Stimulated activated naive CD8-positive, alpha-beta T cell treated with anti-CD3 and anti-CD28 coated beads, Interleukin-15, Interleukin-2, amounts not matched to agents 100 ng/mL and 50 ng/mL, for 24 hours (primary cell): ENCODE measurements at regions not wholly inside any gene's neighbourhood (a gene's known extent, or its start where the extent isn't known, plus 50 kb on each side); places are given as distances from the start of the nearest gene placed in this dataset.
"Not testable (repeated sequence)": the region's sequence is repeated elsewhere in the genome, so short reads cannot be mapped to it uniquely, and the experiment has no call there.

Experiments
- H3K27ac Mint-ChIP-seq: one replicate; pipeline ENCODE4 v1.8.0; 2021; ENCODE audit warnings: mild to moderate bottlenecking, mixed read lengths
- H3K27me3 Mint-ChIP-seq: one replicate; pipeline ENCODE4 v1.8.0; 2021; ENCODE audit warnings: mixed read lengths
- H3K36me3 Mint-ChIP-seq: one replicate; pipeline ENCODE4 v1.8.0; 2021; ENCODE audit warnings: low read depth, mixed read lengths
- H3K4me1 Mint-ChIP-seq: one replicate; pipeline ENCODE4 v1.8.0; 2021; ENCODE audit warnings: low read depth, mixed read lengths
- H3K4me3 Mint-ChIP-seq: one replicate; pipeline ENCODE4 v1.8.0; 2021; ENCODE audit warnings: mild to moderate bottlenecking, mixed read lengths
- H3K9me3 Mint-ChIP-seq: one replicate; pipeline ENCODE4 v1.8.0; 2021; ENCODE audit warnings: mixed read lengths

GRCh38 chr2:194925742-194926141 lies 731.3 kb upstream of the SLC39A10 start:
- H3K27ac Mint-ChIP-seq = no peak overlapping the region

GRCh38 chr2:194917519-194917918 lies 739.5 kb upstream of the SLC39A10 start:
- H3K27me3 Mint-ChIP-seq = peaks cover 3% of the 10 kb centered on the region
- no peaks in the 10 kb centered on the region for H3K36me3 Mint-ChIP-seq
- no peaks in the 10 kb centered on the region for H3K9me3 Mint-ChIP-seq
- no peak overlapping the region for H3K27ac Mint-ChIP-seq
- no peaks in the 10 kb centered on the region for H3K4me1 Mint-ChIP-seq
- no peak overlapping the region for H3K4me3 Mint-ChIP-seq

More at GRCh38 chr2:194925742-194926141, 731.3 kb upstream of the SLC39A10 start:
- no peaks in the 10 kb centered on the region for H3K36me3 Mint-ChIP-seq
- no peaks in the 10 kb centered on the region for H3K4me1 Mint-ChIP-seq
- H3K9me3 Mint-ChIP-seq = no peaks in the 10 kb centered on the region
- no peaks in the 10 kb centered on the region for H3K27me3 Mint-ChIP-seq
- no peak overlapping the region for H3K4me3 Mint-ChIP-seq

DNA sequence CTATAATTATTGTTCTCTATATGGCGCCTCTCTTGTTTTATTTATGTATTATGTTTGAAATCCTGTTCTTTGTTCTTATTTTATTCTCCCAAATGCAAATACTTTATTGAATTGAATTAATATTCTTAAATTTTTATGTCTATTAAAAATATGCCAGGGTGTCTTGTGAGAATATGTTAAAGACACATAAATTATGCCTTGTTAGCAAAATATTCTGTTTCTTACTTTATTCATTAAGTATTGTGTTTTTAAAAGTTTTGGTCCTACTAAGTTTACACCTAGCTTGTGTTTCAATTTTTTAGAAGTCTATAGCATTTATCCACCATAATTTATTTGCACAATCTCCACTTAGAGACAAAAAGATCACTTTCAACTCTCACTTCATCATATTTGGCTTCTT lies 741.5 kb upstream of the SLC39A10 start:
- Mint-ChIP-seq H3K9me3 (no peaks in the 10 kb centered on the region), H3K4me3 (no peak overlapping the region), H3K27ac (no peak overlapping the region), H3K4me1 (no peaks in the 10 kb centered on the region), H3K36me3 (no peaks in the 10 kb centered on the region), H3K27me3 (peaks cover 3% of the 10 kb centered on the region)

DNA sequence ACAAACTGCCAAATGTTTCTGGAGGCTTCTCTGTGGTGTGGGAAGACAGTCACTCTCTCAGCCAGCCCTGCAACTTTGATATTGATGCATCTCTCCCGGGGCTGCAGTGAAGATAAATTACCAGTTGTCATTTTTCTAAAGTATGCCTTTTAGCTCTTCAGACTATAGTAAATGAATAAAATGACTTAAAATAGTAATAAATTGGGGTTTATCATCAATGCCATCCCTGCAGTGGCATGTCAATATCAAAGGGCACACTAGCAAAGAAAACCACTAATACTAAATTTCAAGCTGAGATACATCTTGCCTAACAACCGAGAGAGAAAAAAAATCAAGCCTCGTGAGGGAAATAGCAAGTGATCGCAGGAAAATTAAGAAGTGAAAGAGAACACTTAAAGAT lies 749.5 kb upstream of the SLC39A10 start:
- Mint-ChIP-seq H3K4me3 (no peak overlapping the region), H3K36me3 (no peaks in the 10 kb centered on the region), H3K9me3 (peaks cover 5% of the 10 kb centered on the region), H3K4me1 (no peaks in the 10 kb centered on the region), H3K27me3 (no peaks in the 10 kb centered on the region), H3K27ac (no peak overlapping the region)

- no peaks in the 10 kb centered on the region for H3K4me1 Mint-ChIP-seq
- no peaks in the 10 kb centered on the region for H3K36me3 Mint-ChIP-seq
- H3K9me3 Mint-ChIP-seq = peaks cover under 1% of the 10 kb centered on the region
- no peak overlapping the region for H3K4me3 Mint-ChIP-seq
- H3K27me3 Mint-ChIP-seq = peaks cover 4% of the 10 kb centered on the region
- no peak overlapping the region for H3K27ac Mint-ChIP-seq
Observed at GRCh38 chr2:194896871-194897270, 760.2 kb upstream of the SLC39A10 start.

GRCh38 chr2:194883711-194884110 lies 773.3 kb upstream of the SLC39A10 start:
- Mint-ChIP-seq H3K36me3 (no peaks in the 10 kb centered on the region), H3K4me1 (no peaks in the 10 kb centered on the region), H3K27me3 (no peaks in the 10 kb centered on the region), H3K9me3 (no peaks in the 10 kb centered on the region), H3K4me3 (no peak overlapping the region), H3K27ac (no peak overlapping the region)

- Mint-ChIP-seq H3K4me3 (no peak overlapping the region), H3K27ac (no peak overlapping the region), H3K9me3 (no peaks in the 10 kb centered on the region), H3K4me1 (no peaks in the 10 kb centered on the region), H3K27me3 (no peaks in the 10 kb centered on the region), H3K36me3 (no peaks in the 10 kb centered on the region)
Observed at GRCh38 chr2:194870974-194871535, 786.0 kb upstream of the SLC39A10 start.

- Mint-ChIP-seq H3K27ac (no peak overlapping the region), H3K4me1 (no peaks in the 10 kb centered on the region), H3K9me3 (no peaks in the 10 kb centered on the region), H3K27me3 (no peaks in the 10 kb centered on the region), H3K4me3 (no peak overlapping the region), H3K36me3 (no peaks in the 10 kb centered on the region)
Observed at GRCh38 chr2:194867328-194867727, 789.7 kb upstream of the SLC39A10 start.

- Mint-ChIP-seq H3K9me3 (peaks cover 3% of the 10 kb centered on the region), H3K27me3 (no peaks in the 10 kb centered on the region), H3K36me3 (no peaks in the 10 kb centered on the region), H3K4me3 (no peak overlapping the region), H3K4me1 (no peaks in the 10 kb centered on the region), H3K27ac (no peak overlapping the region)
Observed at GRCh38 chr2:194854941-194855340, 802.1 kb upstream of the SLC39A10 start.

DNA sequence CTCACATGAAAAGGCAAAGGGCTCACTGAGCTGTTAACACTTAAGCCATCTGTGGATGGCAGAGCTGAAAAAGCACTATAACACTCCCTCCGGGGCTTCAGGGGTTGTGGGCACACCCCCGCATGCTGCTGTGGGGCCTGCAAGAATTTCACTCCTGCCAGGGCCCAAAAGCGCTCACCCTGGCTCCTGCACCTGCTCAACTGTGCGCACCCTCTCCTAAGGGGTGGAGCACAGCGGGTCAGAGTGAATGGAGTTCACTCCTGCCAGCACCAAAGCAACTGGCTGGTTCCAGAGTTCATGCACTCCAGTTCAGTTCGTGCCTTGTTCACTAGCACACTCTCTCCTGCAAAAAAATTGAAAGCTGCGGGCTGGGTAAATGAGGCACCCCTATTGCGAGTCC lies 814.2 kb upstream of the SLC39A10 start:
- H3K27me3 Mint-ChIP-seq = no peaks in the 10 kb centered on the region
- H3K27ac Mint-ChIP-seq = no peak overlapping the region
- H3K4me3 Mint-ChIP-seq = no peak overlapping the region
- H3K9me3 Mint-ChIP-seq = no peaks in the 10 kb centered on the region
- H3K4me1 Mint-ChIP-seq = no peaks in the 10 kb centered on the region
- no peaks in the 10 kb centered on the region for H3K36me3 Mint-ChIP-seq

GRCh38 chr2:194834371-194834770 lies 822.7 kb upstream of the SLC39A10 start:
- not testable (repeated sequence) for H3K27ac Mint-ChIP-seq, H3K36me3 Mint-ChIP-seq, H3K4me3 Mint-ChIP-seq, H3K4me1 Mint-ChIP-seq, H3K9me3 Mint-ChIP-seq, H3K27me3 Mint-ChIP-seq

GRCh38 chr2:194826241-194826640 lies 830.8 kb upstream of the SLC39A10 start:
- Mint-ChIP-seq H3K27me3 (no peaks in the 10 kb centered on the region), H3K36me3 (no peaks in the 10 kb centered on the region), H3K4me3 (no peak overlapping the region), H3K4me1 (no peaks in the 10 kb centered on the region), H3K27ac (no peak overlapping the region), H3K9me3 (no peaks in the 10 kb centered on the region)

DNA sequence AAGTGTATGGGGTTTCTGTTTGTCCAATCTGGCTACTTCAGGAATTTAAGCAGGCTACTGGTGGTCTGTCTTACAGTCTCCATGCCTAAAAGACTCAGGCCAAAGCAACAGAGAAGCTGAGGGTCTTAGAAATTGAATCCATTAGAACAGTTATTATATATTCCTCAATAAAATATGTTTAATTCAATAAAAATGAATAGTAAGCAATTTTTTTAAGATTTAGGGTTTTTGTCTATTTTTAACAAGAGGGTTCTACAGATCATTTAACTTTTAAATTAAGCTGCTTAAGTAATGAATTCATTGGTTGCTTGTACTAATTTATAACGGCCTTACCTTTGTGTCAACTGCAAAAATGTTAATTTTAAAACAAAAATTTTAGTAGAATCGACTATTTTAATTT lies 832.6 kb upstream of the SLC39A10 start:
- H3K9me3 Mint-ChIP-seq = no peaks in the 10 kb centered on the region
- no peaks in the 10 kb centered on the region for H3K27me3 Mint-ChIP-seq
- no peak overlapping the region for H3K4me3 Mint-ChIP-seq
- no peaks in the 10 kb centered on the region for H3K36me3 Mint-ChIP-seq
- no peak overlapping the region for H3K27ac Mint-ChIP-seq
- H3K4me1 Mint-ChIP-seq = no peaks in the 10 kb centered on the region

- Mint-ChIP-seq H3K36me3 (no peaks in the 10 kb centered on the region), H3K9me3 (no peaks in the 10 kb centered on the region)
Observed at GRCh38 chr2:194822657-194823056, 834.4 kb upstream of the SLC39A10 start.

GRCh38 chr2:194822097-194822496 lies 834.9 kb upstream of the SLC39A10 start:
- Mint-ChIP-seq H3K4me3 (no peak overlapping the region), H3K27ac (no peak overlapping the region), H3K4me1 (no peaks in the 10 kb centered on the region), H3K36me3 (no peaks in the 10 kb centered on the region), H3K27me3 (no peaks in the 10 kb centered on the region), H3K9me3 (no peaks in the 10 kb centered on the region)

More at GRCh38 chr2:194822657-194823056, 834.4 kb upstream of the SLC39A10 start:
- H3K27ac Mint-ChIP-seq = no peak overlapping the region
- no peaks in the 10 kb centered on the region for H3K4me1 Mint-ChIP-seq
- no peak overlapping the region for H3K4me3 Mint-ChIP-seq
- H3K27me3 Mint-ChIP-seq = no peaks in the 10 kb centered on the region

DNA sequence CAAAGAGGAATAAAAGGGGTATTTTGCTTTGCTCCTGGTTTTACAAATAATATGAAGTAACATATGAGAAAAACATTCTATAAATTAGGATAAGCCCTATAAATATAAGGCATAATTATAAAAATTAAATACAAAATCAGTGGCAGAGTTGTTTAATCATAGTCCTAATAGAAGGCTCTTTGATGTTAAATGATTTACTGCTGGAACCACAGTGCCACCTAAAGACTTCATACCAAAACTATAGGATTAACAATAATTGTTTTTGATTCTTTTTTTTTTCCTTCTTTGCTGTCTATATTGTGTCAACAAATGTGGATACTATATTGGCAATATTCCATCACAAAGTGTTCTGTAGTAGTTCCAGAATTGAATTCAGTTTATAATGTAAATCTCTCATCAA lies 837.7 kb upstream of the SLC39A10 start:
- Mint-ChIP-seq H3K27ac (no peak overlapping the region), H3K9me3 (no peaks in the 10 kb centered on the region), H3K4me3 (no peak overlapping the region), H3K36me3 (no peaks in the 10 kb centered on the region), H3K27me3 (no peaks in the 10 kb centered on the region), H3K4me1 (no peaks in the 10 kb centered on the region)
